ENCODE measurements at regions not wholly inside any gene's neighbourhood (a gene's known extent, or its start where the extent isn't known, plus 50 kb on each side); places are given as distances from the start of the nearest gene placed in this dataset.

- POLR2A ChIA-PET: no interaction called here
- H2AFZ ChIP-seq (ENCODE audit: low read length): no peak overlapping the region
- no peaks in the 10 kb centered on the region for H3K79me2 ChIP-seq (ENCODE audit: insufficient read depth, low read depth, low read length)
- no peaks in the 10 kb centered on the region for H4K20me1 ChIP-seq (ENCODE audit: insufficient read depth, low read length)
- no peaks in the 10 kb centered on the region for H3K9me2 ChIP-seq (ENCODE audit: insufficient read depth, low read length)
- H3K4me2 ChIP-seq (ENCODE audit: low read length): peak overlapping the region; percentile 50
- H3K4me3 ChIP-seq (ENCODE audit: low read depth, low read length, poor library complexity, severe bottlenecking): no peak overlapping the region
- H3K4me1 ChIP-seq (ENCODE audit: insufficient read depth, low read length, poor library complexity, severe bottlenecking): peaks cover 37% of the 10 kb centered on the region
- DNase-seq (ENCODE audit: low spot score): peak; percentile 23
- TF ChIP-seq, protein P1, sequence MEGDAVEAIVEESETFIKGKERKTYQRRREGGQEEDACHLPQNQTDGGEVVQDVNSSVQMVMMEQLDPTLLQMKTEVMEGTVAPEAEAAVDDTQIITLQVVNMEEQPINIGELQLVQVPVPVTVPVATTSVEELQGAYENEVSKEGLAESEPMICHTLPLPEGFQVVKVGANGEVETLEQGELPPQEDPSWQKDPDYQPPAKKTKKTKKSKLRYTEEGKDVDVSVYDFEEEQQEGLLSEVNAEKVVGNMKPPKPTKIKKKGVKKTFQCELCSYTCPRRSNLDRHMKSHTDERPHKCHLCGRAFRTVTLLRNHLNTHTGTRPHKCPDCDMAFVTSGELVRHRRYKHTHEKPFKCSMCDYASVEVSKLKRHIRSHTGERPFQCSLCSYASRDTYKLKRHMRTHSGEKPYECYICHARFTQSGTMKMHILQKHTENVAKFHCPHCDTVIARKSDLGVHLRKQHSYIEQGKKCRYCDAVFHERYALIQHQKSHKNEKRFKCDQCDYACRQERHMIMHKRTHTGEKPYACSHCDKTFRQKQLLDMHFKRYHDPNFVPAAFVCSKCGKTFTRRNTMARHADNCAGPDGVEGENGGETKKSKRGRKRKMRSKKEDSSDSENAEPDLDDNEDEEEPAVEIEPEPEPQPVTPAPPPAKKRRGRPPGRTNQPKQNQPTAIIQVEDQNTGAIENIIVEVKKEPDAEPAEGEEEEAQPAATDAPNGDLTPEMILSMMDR (conservative IDR thresholded peaks at IDR 0.05; ENCODE audit: low read length): no peak
- no peak for TF ChIP-seq EZH2phosphoT487 (IDR thresholded peaks at IDR 0.05; ENCODE audit: borderline replicate concordance, low read depth, low read length)
- peak overlapping the region; percentile 41 for H3K27ac ChIP-seq (ENCODE audit: low read depth, low read length, poor library complexity, severe bottlenecking)
- BruUV-seq (replicated peaks): no TSS peak
- intact Hi-C loops (cut with micrococcal nuclease; ENCODE audit: unreplicated experiment): no loop called here
- CTCF ChIA-PET (ENCODE audit: unreplicated experiment): no interaction called here
- no peaks in the 10 kb centered on the region for H3K36me3 ChIP-seq (ENCODE audit: insufficient read depth, low read length)
- H3K9me3 ChIP-seq (ENCODE audit: low read length): no peaks in the 10 kb centered on the region
These were observed 162.0 kb downstream of the SALL1 start for GRCh38 chr16:50989047-50989446.

DNA sequence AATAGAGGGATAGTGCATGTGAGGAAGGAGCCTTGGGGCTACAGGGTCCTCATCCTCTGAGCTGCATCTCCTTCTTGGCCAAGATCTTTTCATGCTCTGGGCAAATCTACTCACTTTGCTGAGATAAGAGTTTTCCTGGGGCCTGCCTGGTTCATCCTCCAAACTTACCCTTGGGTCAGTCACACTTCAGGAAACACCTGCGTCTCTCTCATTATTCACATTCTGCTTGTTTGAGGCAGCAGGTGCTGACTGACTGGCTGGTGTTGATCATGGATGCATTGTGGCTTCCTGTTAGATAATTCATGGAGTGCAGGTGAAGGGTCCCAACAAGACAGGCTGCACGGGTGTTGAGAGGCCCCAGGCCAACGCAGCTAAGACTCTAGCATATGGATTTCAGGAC is 162.6 kb downstream of the SALL1 start:
- H3K9me3 ChIP-seq (ENCODE audit: low read length): no peaks in the 10 kb centered on the region
- CTCF ChIA-PET (ENCODE audit: unreplicated experiment): no interaction called here
- POLR2A ChIA-PET: no interaction called here
- H3K79me2 ChIP-seq (ENCODE audit: insufficient read depth, low read depth, low read length): no peaks in the 10 kb centered on the region
- no peaks in the 10 kb centered on the region for H4K20me1 ChIP-seq (ENCODE audit: insufficient read depth, low read length)
- no peak overlapping the region for H2AFZ ChIP-seq (ENCODE audit: low read length)
- intact Hi-C loops (cut with micrococcal nuclease; ENCODE audit: unreplicated experiment): no loop called here
- peak; percentile 32 for DNase-seq (ENCODE audit: low spot score)
- BruUV-seq (replicated peaks): no TSS peak
- H3K4me2 ChIP-seq (ENCODE audit: low read length): peak overlapping the region; percentile 50
- H3K27ac ChIP-seq (ENCODE audit: low read depth, low read length, poor library complexity, severe bottlenecking): peak overlapping the region; percentile 41
- TF ChIP-seq, protein P1 (conservative IDR thresholded peaks at IDR 0.05; ENCODE audit: low read length): no peak
- TF ChIP-seq EZH2phosphoT487 (IDR thresholded peaks at IDR 0.05; ENCODE audit: borderline replicate concordance, low read depth, low read length): no peak
- no peaks in the 10 kb centered on the region for H3K36me3 ChIP-seq (ENCODE audit: insufficient read depth, low read length)
- no peaks in the 10 kb centered on the region for H3K9me2 ChIP-seq (ENCODE audit: insufficient read depth, low read length)
- no peak overlapping the region for H3K4me3 ChIP-seq (ENCODE audit: low read depth, low read length, poor library complexity, severe bottlenecking)
- peaks cover 37% of the 10 kb centered on the region for H3K4me1 ChIP-seq (ENCODE audit: insufficient read depth, low read length, poor library complexity, severe bottlenecking)

DNA sequence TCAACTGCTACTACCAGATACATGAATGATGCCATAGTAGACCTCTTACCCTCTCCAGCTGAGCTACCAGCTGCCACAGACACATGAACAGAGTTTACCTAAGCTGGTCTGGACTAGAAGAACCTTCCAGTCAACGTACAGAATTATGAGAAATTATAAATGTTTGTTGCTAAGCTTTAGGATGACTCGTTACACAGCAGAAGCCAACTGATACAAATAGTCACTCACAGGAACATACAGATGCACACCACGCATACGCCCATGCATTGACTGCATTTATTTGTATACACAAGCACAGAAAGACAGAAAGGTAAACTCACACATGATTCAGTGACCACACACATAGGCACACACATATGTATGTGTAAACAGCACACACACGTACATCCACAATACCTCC is 164.6 kb downstream of the SALL1 start:
- CTCF ChIA-PET (ENCODE audit: unreplicated experiment): no interaction called here
- no peak for DNase-seq (ENCODE audit: low spot score)
- Histone ChIP-seq H3K9me2 (ENCODE audit: insufficient read depth, low read length) (no peaks in the 10 kb centered on the region), H3K79me2 (ENCODE audit: insufficient read depth, low read depth, low read length) (no peaks in the 10 kb centered on the region), H3K36me3 (ENCODE audit: insufficient read depth, low read length) (no peaks in the 10 kb centered on the region), H3K4me1 (ENCODE audit: insufficient read depth, low read length, poor library complexity, severe bottlenecking) (peaks cover 37% of the 10 kb centered on the region), H3K27ac (ENCODE audit: low read depth, low read length, poor library complexity, severe bottlenecking) (no peak overlapping the region), H2AFZ (ENCODE audit: low read length) (no peak overlapping the region), H4K20me1 (ENCODE audit: insufficient read depth, low read length) (no peaks in the 10 kb centered on the region), H3K9me3 (ENCODE audit: low read length) (no peaks in the 10 kb centered on the region), H3K4me2 (ENCODE audit: low read length) (no peak overlapping the region), H3K4me3 (ENCODE audit: low read depth, low read length, poor library complexity, severe bottlenecking) (no peak overlapping the region)
- intact Hi-C loops (cut with micrococcal nuclease; ENCODE audit: unreplicated experiment): no loop called here
- no TSS peak for BruUV-seq (replicated peaks)
- TF ChIP-seq EZH2phosphoT487 (IDR thresholded peaks at IDR 0.05; ENCODE audit: borderline replicate concordance, low read depth, low read length): no peak
- TF ChIP-seq, protein P1 (conservative IDR thresholded peaks at IDR 0.05; ENCODE audit: low read length): no peak
- POLR2A ChIA-PET: no interaction called here
